Muscle of leg (tissue), 3 donors: ENCODE measurements at regions not wholly inside any gene's neighbourhood (a gene's known extent, or its start where the extent isn't known, plus 50 kb on each side); places are given as distances from the start of the nearest gene placed in this dataset.

Source experiments
- DNase-seq: peaks from one replicate; pipeline ENCODE4 v3.0.0; 2013
- H3K27ac ChIP-seq: one replicate; pipeline ENCODE4 v1.5.1; 2013; ENCODE audit warnings: mild to moderate bottlenecking, low read length, control low read depth
- H3K27me3 ChIP-seq: one replicate; pipeline ENCODE4 v1.6.1; 2013; ENCODE audit warnings: low read length; ENCODE audit not compliant: control insufficient read depth, insufficient read depth
- H3K36me3 ChIP-seq: one replicate; pipeline ENCODE4 v1.6.1; 2013; ENCODE audit warnings: low read length; ENCODE audit not compliant: control insufficient read depth, insufficient read depth
- H3K4me1 ChIP-seq: one replicate; pipeline ENCODE4 v1.6.1; 2013; ENCODE audit warnings: low read length; ENCODE audit not compliant: control insufficient read depth, insufficient read depth
- H3K4me3 ChIP-seq: one replicate; pipeline ENCODE4 v1.5.1; 2013; ENCODE audit warnings: low read length, control low read depth
- H3K9me3 ChIP-seq: replicated peaks from 2 replicates; pipeline ENCODE4 v1.6.1; 2013; ENCODE audit warnings: low read depth, low read length; ENCODE audit not compliant: control insufficient read depth
- WGBS: methylation state at CpG from one replicate; pipeline ENCODE4 v1.1.5; 2013; ENCODE audit warnings: missing lambda C conversion rate; ENCODE audit not compliant: insufficient coverage; 5-methylcytosine and 5-hydroxymethylcytosine counted together

DNA sequence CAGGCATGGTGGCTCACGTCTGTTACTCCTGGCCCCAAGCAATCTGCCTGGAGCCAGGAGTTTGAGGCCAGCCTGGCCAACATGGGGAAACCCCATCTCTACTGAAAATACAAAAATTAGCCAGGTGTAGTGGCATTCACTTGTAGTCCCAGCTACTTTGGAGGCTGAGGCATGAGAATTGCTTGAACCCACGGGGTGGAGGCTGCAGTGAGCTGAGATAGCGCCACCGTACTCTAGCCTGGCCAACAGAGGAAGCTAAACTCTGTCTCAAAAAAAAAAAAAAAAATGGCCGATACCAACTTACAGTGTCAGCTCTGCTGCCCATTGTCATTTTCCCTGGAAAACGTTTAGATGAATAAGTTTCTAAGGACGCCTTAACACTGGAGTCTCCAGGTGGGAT is 489.9 kb downstream of the TFAP2A start:
- no peaks in the 10 kb centered on the region for H3K36me3 ChIP-seq
- H3K27me3 ChIP-seq, result no peaks in the 10 kb centered on the region
- H3K9me3 ChIP-seq, result no peaks in the 10 kb centered on the region
- H3K4me1 ChIP-seq, result no peaks in the 10 kb centered on the region
- no peak for DNase-seq
- no peak overlapping the region for H3K4me3 ChIP-seq
- H3K27ac ChIP-seq, result no peak overlapping the region
- WGBS, result 70% methylated on average over 5 of the region's 7 CpGs

DNA sequence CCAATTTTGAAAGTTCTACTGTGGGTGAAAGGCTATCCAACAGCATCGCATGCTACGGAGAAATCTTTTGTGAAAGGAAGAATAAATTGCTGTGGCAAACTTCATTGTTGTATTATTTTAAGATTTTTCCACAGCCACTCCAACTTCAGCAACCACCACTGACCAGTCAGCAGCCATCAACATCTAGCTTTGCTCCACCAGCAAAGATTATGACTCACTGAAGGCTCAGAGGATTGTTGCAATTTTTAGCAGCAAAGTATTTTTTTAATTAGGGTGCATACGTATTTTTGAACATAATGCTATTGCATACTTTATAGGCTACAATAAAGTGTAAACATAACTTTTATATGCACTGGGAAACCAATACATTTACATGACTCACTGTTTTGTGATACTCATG is 493.5 kb downstream of the TFAP2A start:
- no peak overlapping the region for H3K4me3 ChIP-seq
- H3K9me3 ChIP-seq, result no peaks in the 10 kb centered on the region
- H3K4me1 ChIP-seq, result no peaks in the 10 kb centered on the region
- DNase-seq, result no peak
- no peak overlapping the region for H3K27ac ChIP-seq
- WGBS, result 80% methylated on average over 1 of the region's 3 CpGs
- no peaks in the 10 kb centered on the region for H3K27me3 ChIP-seq
- no peaks in the 10 kb centered on the region for H3K36me3 ChIP-seq

- Histone ChIP-seq H3K27ac (no peak overlapping the region), H3K27me3 (no peaks in the 10 kb centered on the region), H3K9me3 (no peaks in the 10 kb centered on the region), H3K4me1 (no peaks in the 10 kb centered on the region), H3K36me3 (no peaks in the 10 kb centered on the region), H3K4me3 (no peak overlapping the region)
- WGBS, result 83% methylated on average over 1 of the region's 5 CpGs
- no peak for DNase-seq
Measured at GRCh38 chr6:9914951-9915350, 499.9 kb downstream of the TFAP2A start.

DNA sequence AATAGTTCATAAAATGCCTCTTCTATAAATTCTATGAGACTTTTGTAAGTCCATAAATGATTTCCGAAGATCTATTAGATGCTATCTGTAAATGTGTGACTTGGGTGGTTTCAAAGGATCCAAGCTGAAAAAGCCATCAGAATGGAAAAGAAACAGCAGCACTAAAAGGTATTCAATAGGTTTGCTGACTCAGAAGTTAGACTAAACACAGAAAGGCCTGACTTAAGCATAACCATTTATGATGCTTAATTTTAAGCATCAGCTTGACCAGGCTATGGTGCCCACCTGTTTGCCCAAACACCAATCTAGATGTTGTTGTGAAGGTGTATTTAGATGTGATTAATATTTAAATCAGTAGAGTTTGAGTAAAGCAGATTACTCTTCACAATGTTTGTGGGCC is 513.5 kb downstream of the TFAP2A start:
- Histone ChIP-seq H3K4me1 (no peaks in the 10 kb centered on the region), H3K36me3 (no peaks in the 10 kb centered on the region), H3K9me3 (no peaks in the 10 kb centered on the region), H3K27me3 (no peaks in the 10 kb centered on the region), H3K27ac (no peak overlapping the region), H3K4me3 (no peak overlapping the region)
- WGBS, result no CpG with 5 or more reads among the region's 1 CpG
- DNase-seq, result no peak

GRCh38 chr6:9896806-9897205 is 518.1 kb downstream of the TFAP2A start:
- no peak for DNase-seq
- WGBS, result 72% methylated on average over 2 of the region's 3 CpGs
- H3K4me1 ChIP-seq, result no peaks in the 10 kb centered on the region
- no peaks in the 10 kb centered on the region for H3K27me3 ChIP-seq
- H3K36me3 ChIP-seq, result no peaks in the 10 kb centered on the region
- H3K27ac ChIP-seq, result no peak overlapping the region
- H3K4me3 ChIP-seq, result no peak overlapping the region
- H3K9me3 ChIP-seq, result no peaks in the 10 kb centered on the region

- H3K36me3 ChIP-seq, result no peaks in the 10 kb centered on the region
- 80% methylated on average over 1 of the region's 4 CpGs for WGBS
- no peak overlapping the region for H3K27ac ChIP-seq
- peaks cover 3% of the 10 kb centered on the region for H3K9me3 ChIP-seq
- no peaks in the 10 kb centered on the region for H3K4me1 ChIP-seq
- no peak overlapping the region for H3K4me3 ChIP-seq
- no peak for DNase-seq
- H3K27me3 ChIP-seq, result no peaks in the 10 kb centered on the region
Measured at GRCh38 chr6:9890893-9891292, 524.0 kb downstream of the TFAP2A start.

GRCh38 chr6:9890469-9890868 is 524.4 kb downstream of the TFAP2A start:
- no peaks in the 10 kb centered on the region for H3K4me1 ChIP-seq
- H3K27ac ChIP-seq, result no peak overlapping the region
- DNase-seq, result no peak
- no peaks in the 10 kb centered on the region for H3K36me3 ChIP-seq
- no CpG with 5 or more reads among the region's 3 CpGs for WGBS
- no peaks in the 10 kb centered on the region for H3K27me3 ChIP-seq
- peaks cover 3% of the 10 kb centered on the region for H3K9me3 ChIP-seq
- no peak overlapping the region for H3K4me3 ChIP-seq

DNA sequence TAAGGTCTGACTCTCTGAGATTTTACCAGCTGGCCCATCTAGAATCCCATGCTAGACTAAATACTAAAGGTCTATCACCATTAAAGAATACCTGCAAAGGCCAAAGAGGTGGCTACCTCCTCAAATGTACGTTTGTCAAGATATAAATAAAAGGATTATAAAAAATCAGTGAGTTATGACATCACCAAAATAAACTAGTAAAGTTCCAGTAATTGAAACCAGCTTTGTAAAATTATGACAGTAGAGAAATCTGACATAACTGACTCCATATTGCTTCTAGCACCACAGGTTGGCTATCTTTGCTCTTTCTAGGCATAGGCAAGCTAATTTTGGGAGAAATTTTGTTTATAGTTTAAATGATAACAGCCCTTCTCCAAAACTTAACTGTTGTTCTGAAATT is 536.3 kb downstream of the TFAP2A start:
- H3K27me3 ChIP-seq, result no peaks in the 10 kb centered on the region
- no peak overlapping the region for H3K27ac ChIP-seq
- H3K4me3 ChIP-seq, result no peak overlapping the region
- no peak for DNase-seq
- no peaks in the 10 kb centered on the region for H3K4me1 ChIP-seq
- H3K36me3 ChIP-seq, result no peaks in the 10 kb centered on the region
- WGBS, result no CpG with 5 or more reads among the region's 1 CpG
- H3K9me3 ChIP-seq, result peaks cover 17% of the 10 kb centered on the region

GRCh38 chr6:9875605-9876353 is 539.1 kb downstream of the TFAP2A start:
- Histone ChIP-seq H3K4me1 (no peaks in the 10 kb centered on the region), H3K27ac (no peak overlapping the region), H3K4me3 (no peak overlapping the region), H3K9me3 (peaks cover 14% of the 10 kb centered on the region), H3K36me3 (no peaks in the 10 kb centered on the region), H3K27me3 (no peaks in the 10 kb centered on the region)
- no peak for DNase-seq
- WGBS, result no CpG with 5 or more reads among the region's 4 CpGs

- no peaks in the 10 kb centered on the region for H3K27me3 ChIP-seq
- peaks cover 15% of the 10 kb centered on the region for H3K9me3 ChIP-seq
- H3K36me3 ChIP-seq, result no peaks in the 10 kb centered on the region
- no peak overlapping the region for H3K4me3 ChIP-seq
- 90% methylated on average over 2 of the region's 2 CpGs for WGBS
- no peaks in the 10 kb centered on the region for H3K4me1 ChIP-seq
- DNase-seq, result no peak
- no peak overlapping the region for H3K27ac ChIP-seq
Measured at GRCh38 chr6:9862603-9863167, 552.2 kb downstream of the TFAP2A start.
